ENCODE measurements at regions not wholly inside any gene's neighbourhood (a gene's known extent, or its start where the extent isn't known, plus 50 kb on each side); places are given as distances from the start of the nearest gene placed in this dataset.
"Not testable (repeated sequence)": the region's sequence is repeated elsewhere in the genome, so short reads cannot be mapped to it uniquely, and the experiment has no call there.

DNA sequence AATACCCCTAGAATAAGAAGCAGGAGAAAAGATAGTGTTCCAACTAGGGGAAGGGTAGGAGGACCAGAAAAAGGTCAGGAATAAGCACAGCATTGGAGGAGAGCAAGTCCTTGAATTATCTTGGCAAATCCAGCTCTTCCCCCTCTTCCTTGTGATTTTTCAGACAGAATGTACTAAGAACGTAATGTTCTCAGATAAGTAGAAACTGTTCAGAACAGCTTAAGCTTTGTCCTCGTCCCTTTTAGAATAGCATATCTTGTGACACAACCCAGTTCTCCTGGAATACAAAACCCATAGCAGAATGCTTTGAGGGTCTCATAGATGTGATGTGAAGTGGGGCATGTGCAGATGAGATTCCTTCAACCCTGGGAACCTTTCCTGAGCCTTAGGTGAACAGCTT, 97.4 kb downstream of the EMB start:
- Histone ChIP-seq H2AFZ (ENCODE audit: low read depth, low read length) (no peak overlapping the region), H3K4me2 (ENCODE audit: low read length) (no peak overlapping the region), H3K4me3 (ENCODE audit: low read length) (no peak overlapping the region), H3K4me1 (ENCODE audit: low read length) (no peaks in the 10 kb centered on the region), H3K27me3 (ENCODE audit: low read depth, low read length) (no peaks in the 10 kb centered on the region), H3K79me2 (ENCODE audit: low read length) (no peaks in the 10 kb centered on the region), H4K20me1 (ENCODE audit: insufficient read depth, low read length) (no peaks in the 10 kb centered on the region), H3K36me3 (replicated peaks; ENCODE audit: low read depth, low read length) (no peaks in the 10 kb centered on the region), H3K27ac (ENCODE audit: low read length) (no peak overlapping the region), H3K9me3 (ENCODE audit: insufficient read depth, low read length) (no peaks in the 10 kb centered on the region), H3K9ac (ENCODE audit: low read length) (no peak overlapping the region)
- TF ChIP-seq, protein P1, sequence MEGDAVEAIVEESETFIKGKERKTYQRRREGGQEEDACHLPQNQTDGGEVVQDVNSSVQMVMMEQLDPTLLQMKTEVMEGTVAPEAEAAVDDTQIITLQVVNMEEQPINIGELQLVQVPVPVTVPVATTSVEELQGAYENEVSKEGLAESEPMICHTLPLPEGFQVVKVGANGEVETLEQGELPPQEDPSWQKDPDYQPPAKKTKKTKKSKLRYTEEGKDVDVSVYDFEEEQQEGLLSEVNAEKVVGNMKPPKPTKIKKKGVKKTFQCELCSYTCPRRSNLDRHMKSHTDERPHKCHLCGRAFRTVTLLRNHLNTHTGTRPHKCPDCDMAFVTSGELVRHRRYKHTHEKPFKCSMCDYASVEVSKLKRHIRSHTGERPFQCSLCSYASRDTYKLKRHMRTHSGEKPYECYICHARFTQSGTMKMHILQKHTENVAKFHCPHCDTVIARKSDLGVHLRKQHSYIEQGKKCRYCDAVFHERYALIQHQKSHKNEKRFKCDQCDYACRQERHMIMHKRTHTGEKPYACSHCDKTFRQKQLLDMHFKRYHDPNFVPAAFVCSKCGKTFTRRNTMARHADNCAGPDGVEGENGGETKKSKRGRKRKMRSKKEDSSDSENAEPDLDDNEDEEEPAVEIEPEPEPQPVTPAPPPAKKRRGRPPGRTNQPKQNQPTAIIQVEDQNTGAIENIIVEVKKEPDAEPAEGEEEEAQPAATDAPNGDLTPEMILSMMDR (IDR thresholded peaks at IDR 0.05; ENCODE audit: low read depth, low read length) = no peak
- no peak for TF ChIP-seq EZH2phosphoT487 (IDR thresholded peaks at IDR 0.05; ENCODE audit: low read depth)

DNA sequence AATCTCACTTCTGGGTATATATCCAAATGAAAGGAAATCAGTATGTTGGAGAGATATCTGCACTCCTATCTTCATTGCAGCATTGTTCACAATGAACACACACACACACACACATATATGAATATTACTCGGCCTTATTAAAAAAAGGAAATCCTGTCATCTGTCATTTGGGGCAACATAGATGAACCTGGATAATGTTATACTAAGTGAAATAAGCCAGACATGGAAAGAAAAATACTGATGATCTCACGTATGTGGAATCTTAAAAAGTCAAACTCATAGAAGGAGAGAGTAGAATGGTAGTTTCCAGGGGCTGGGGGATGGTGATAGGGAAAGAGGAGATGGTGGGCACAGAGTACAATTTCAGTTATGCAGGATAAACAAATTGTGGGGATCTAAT, 100.3 kb downstream of the EMB start:
- Histone ChIP-seq H3K79me2 (ENCODE audit: low read length) (no peaks in the 10 kb centered on the region), H3K36me3 (replicated peaks; ENCODE audit: low read depth, low read length) (no peaks in the 10 kb centered on the region), H4K20me1 (ENCODE audit: insufficient read depth, low read length) (no peaks in the 10 kb centered on the region), H3K4me2 (ENCODE audit: low read length) (no peak overlapping the region), H3K4me1 (ENCODE audit: low read length) (no peaks in the 10 kb centered on the region), H3K9ac (ENCODE audit: low read length) (no peak overlapping the region), H2AFZ (ENCODE audit: low read depth, low read length) (no peak overlapping the region), H3K4me3 (ENCODE audit: low read length) (no peak overlapping the region), H3K27me3 (ENCODE audit: low read depth, low read length) (no peaks in the 10 kb centered on the region), H3K27ac (ENCODE audit: low read length) (no peak overlapping the region), H3K9me3 (ENCODE audit: insufficient read depth, low read length) (no peaks in the 10 kb centered on the region)
- no peak for TF ChIP-seq EZH2phosphoT487 (IDR thresholded peaks at IDR 0.05; ENCODE audit: low read depth)
- TF ChIP-seq, protein P1 (IDR thresholded peaks at IDR 0.05; ENCODE audit: low read depth, low read length) = no peak

DNA sequence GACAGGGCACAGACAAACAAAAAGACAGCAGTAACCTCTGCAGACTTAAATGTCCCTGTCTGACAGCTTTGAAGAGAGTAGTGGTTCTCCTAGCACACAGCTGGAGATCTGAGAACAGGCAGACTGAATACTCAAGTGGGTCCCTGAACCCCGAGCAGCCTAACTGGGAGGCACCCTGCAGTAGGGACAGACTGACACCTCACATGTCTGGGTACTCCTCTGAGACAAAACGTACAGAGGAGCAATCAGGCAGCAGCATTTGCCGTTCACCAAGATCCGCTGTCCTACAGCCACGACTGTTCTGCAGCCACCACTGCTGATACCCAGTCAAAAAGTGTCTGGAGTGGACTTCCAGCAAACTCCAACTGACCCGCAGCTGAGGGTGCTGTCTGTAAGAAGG, 110.5 kb downstream of the EMB start:
- H4K20me1 ChIP-seq (ENCODE audit: insufficient read depth, low read length); H3K79me2 ChIP-seq (ENCODE audit: low read length); H3K27me3 ChIP-seq (ENCODE audit: low read depth, low read length); H3K9me3 ChIP-seq (ENCODE audit: insufficient read depth, low read length); H3K4me1 ChIP-seq (ENCODE audit: low read length); H2AFZ ChIP-seq (ENCODE audit: low read depth, low read length); H3K4me2 ChIP-seq (ENCODE audit: low read length); H3K4me3 ChIP-seq (ENCODE audit: low read length); H3K27ac ChIP-seq (ENCODE audit: low read length); H3K36me3 ChIP-seq (replicated peaks; ENCODE audit: low read depth, low read length); H3K9ac ChIP-seq (ENCODE audit: low read length): not testable (repeated sequence)

DNA sequence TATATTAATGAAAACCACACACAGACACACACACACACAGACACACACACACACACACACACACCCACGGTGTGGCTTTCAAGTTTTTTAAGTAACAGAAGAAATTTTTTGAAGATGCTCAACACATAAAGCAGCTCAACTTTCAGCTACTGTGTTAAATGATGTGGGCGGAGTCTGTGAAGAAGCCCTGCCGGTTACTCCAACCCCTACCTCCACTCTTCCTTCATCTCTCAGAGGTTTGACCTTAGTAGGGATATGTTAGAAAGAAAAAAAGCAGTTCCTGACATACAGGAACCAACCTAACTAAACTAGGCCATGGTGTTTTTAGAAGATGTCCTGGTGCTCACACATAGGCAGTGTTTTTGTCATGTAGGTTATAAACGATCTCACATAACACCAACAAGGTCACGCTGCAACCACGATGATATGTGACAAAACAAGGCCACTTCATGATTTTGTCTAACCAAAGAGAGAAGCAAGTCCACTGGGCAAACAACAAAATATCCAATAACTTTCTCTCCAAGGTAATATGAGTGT, 112.8 kb downstream of the EMB start:
- no peaks in the 10 kb centered on the region for H3K9me3 ChIP-seq (ENCODE audit: insufficient read depth, low read length)
- H3K4me2 ChIP-seq (ENCODE audit: low read length) = no peak overlapping the region
- no peaks in the 10 kb centered on the region for H3K36me3 ChIP-seq (replicated peaks; ENCODE audit: low read depth, low read length)
- H2AFZ ChIP-seq (ENCODE audit: low read depth, low read length) = no peak overlapping the region
- H3K4me1 ChIP-seq (ENCODE audit: low read length) = no peaks in the 10 kb centered on the region
- H3K27me3 ChIP-seq (ENCODE audit: low read depth, low read length) = no peaks in the 10 kb centered on the region
- no peak overlapping the region for H3K9ac ChIP-seq (ENCODE audit: low read length)
- no peaks in the 10 kb centered on the region for H3K79me2 ChIP-seq (ENCODE audit: low read length)
- no peak overlapping the region for H3K4me3 ChIP-seq (ENCODE audit: low read length)
- TF ChIP-seq, protein P1 (IDR thresholded peaks at IDR 0.05; ENCODE audit: low read depth, low read length) = no peak
- no peak for TF ChIP-seq EZH2phosphoT487 (IDR thresholded peaks at IDR 0.05; ENCODE audit: low read depth)
- no peak overlapping the region for H3K27ac ChIP-seq (ENCODE audit: low read length)
- H4K20me1 ChIP-seq (ENCODE audit: insufficient read depth, low read length) = no peaks in the 10 kb centered on the region
